ENCODE measurements at regions not wholly inside any gene's neighbourhood (a gene's known extent, or its start where the extent isn't known, plus 50 kb on each side); places are given as distances from the start of the nearest gene placed in this dataset.

GRCh38 chr3:34016925-34017587, 218.6 kb downstream of the PDCD6IP start:
- H3K9me3 ChIP-seq (ENCODE audit: insufficient read depth, low read length), result no peaks in the 10 kb centered on the region
- no peaks in the 10 kb centered on the region for H3K79me2 ChIP-seq (ENCODE audit: insufficient read depth, low read length)
- H3K27ac ChIP-seq (ENCODE audit: low read depth, low read length), result peak overlapping the region; percentile 99
- peak overlapping the region; percentile 52 for H3K4me2 ChIP-seq (ENCODE audit: low read depth, low read length, poor library complexity, severe bottlenecking)
- no peak overlapping the region for H3K4me3 ChIP-seq (ENCODE audit: insufficient read depth, low read length, poor library complexity, severe bottlenecking)
- H2AFZ ChIP-seq (ENCODE audit: low read depth, low read length, severe bottlenecking), result no peak overlapping the region
- no peaks in the 10 kb centered on the region for H4K20me1 ChIP-seq (ENCODE audit: low read depth, low read length)
- H3F3A ChIP-seq (ENCODE audit: insufficient read depth), result peaks cover 25% of the 10 kb centered on the region
- no peaks in the 10 kb centered on the region for H3K36me3 ChIP-seq (ENCODE audit: low read length)
- H3K9ac ChIP-seq (ENCODE audit: low read length), result peak overlapping the region; percentile 33
- TF ChIP-seq CTCF (IDR thresholded peaks at IDR 0.05; ENCODE audit: insufficient read depth, low read length, poor library complexity, severe bottlenecking), result no peak
- no peak for TF ChIP-seq EZH2phosphoT487 (conservative IDR thresholded peaks at IDR 0.05; ENCODE audit: low read length)
- no peaks in the 10 kb centered on the region for H3K9me2 ChIP-seq (replicated peaks; ENCODE audit: insufficient read depth, low read length)
- H3K27me3 ChIP-seq (ENCODE audit: low read length), result no peaks in the 10 kb centered on the region

GRCh38 chr3:34017757-34018156, 219.3 kb downstream of the PDCD6IP start:
- H3K9ac ChIP-seq (ENCODE audit: low read length), result 0 out of 2 replicates have a peak overlapping the region, but pooled peaks have one; percentile 33
- H3K4me3 ChIP-seq (ENCODE audit: insufficient read depth, low read length, poor library complexity, severe bottlenecking), result no peak overlapping the region
- peak overlapping the region; percentile 99 for H3K27ac ChIP-seq (ENCODE audit: low read depth, low read length)
- no peaks in the 10 kb centered on the region for H4K20me1 ChIP-seq (ENCODE audit: low read depth, low read length)
- no peaks in the 10 kb centered on the region for H3K9me2 ChIP-seq (replicated peaks; ENCODE audit: insufficient read depth, low read length)
- TF ChIP-seq CTCF (IDR thresholded peaks at IDR 0.05; ENCODE audit: insufficient read depth, low read length, poor library complexity, severe bottlenecking) (no peak), EZH2phosphoT487 (conservative IDR thresholded peaks at IDR 0.05; ENCODE audit: low read length) (no peak)
- H3K27me3 ChIP-seq (ENCODE audit: low read length), result no peaks in the 10 kb centered on the region
- H3K36me3 ChIP-seq (ENCODE audit: low read length), result no peaks in the 10 kb centered on the region
- no peak overlapping the region for H2AFZ ChIP-seq (ENCODE audit: low read depth, low read length, severe bottlenecking)
- H3K9me3 ChIP-seq (ENCODE audit: insufficient read depth, low read length), result no peaks in the 10 kb centered on the region
- peak overlapping the region; percentile 68 for H3K4me2 ChIP-seq (ENCODE audit: low read depth, low read length, poor library complexity, severe bottlenecking)
- no peaks in the 10 kb centered on the region for H3K79me2 ChIP-seq (ENCODE audit: insufficient read depth, low read length)
- peaks cover 30% of the 10 kb centered on the region for H3F3A ChIP-seq (ENCODE audit: insufficient read depth)

- no peaks in the 10 kb centered on the region for H4K20me1 ChIP-seq (ENCODE audit: low read depth, low read length)
- H3K4me3 ChIP-seq (ENCODE audit: insufficient read depth, low read length, poor library complexity, severe bottlenecking), result no peak overlapping the region
- peak overlapping the region; percentile 99 for H3K27ac ChIP-seq (ENCODE audit: low read depth, low read length)
- peaks cover 35% of the 10 kb centered on the region for H3F3A ChIP-seq (ENCODE audit: insufficient read depth)
- H3K36me3 ChIP-seq (ENCODE audit: low read length), result no peaks in the 10 kb centered on the region
- TF ChIP-seq CTCF (IDR thresholded peaks at IDR 0.05; ENCODE audit: insufficient read depth, low read length, poor library complexity, severe bottlenecking) (no peak), EZH2phosphoT487 (conservative IDR thresholded peaks at IDR 0.05; ENCODE audit: low read length) (no peak)
- H3K79me2 ChIP-seq (ENCODE audit: insufficient read depth, low read length), result no peaks in the 10 kb centered on the region
- H3K9me3 ChIP-seq (ENCODE audit: insufficient read depth, low read length), result no peaks in the 10 kb centered on the region
- H3K9me2 ChIP-seq (replicated peaks; ENCODE audit: insufficient read depth, low read length), result no peaks in the 10 kb centered on the region
- H3K9ac ChIP-seq (ENCODE audit: low read length), result peak overlapping the region; percentile 53
- H3K27me3 ChIP-seq (ENCODE audit: low read length), result no peaks in the 10 kb centered on the region
- H3K4me2 ChIP-seq (ENCODE audit: low read depth, low read length, poor library complexity, severe bottlenecking), result peak overlapping the region; percentile 68
- no peak overlapping the region for H2AFZ ChIP-seq (ENCODE audit: low read depth, low read length, severe bottlenecking)
Measured at GRCh38 chr3:34019158-34019557, 220.7 kb downstream of the PDCD6IP start.
